ENCODE measurements at regions not wholly inside any gene's neighbourhood (a gene's known extent, or its start where the extent isn't known, plus 50 kb on each side); places are given as distances from the start of the nearest gene placed in this dataset.

GRCh38 chr20:51210084-51210483, 187.2 kb upstream of the KCNG1 start:
- no peaks in the 10 kb centered on the region for H3K36me3 ChIP-seq (ENCODE audit: control insufficient read depth, insufficient read depth, low read length)
- no peaks in the 10 kb centered on the region for H3K27me3 ChIP-seq (ENCODE audit: control insufficient read depth, insufficient read depth, low read length, poor library complexity, severe bottlenecking)
- H3K27ac ChIP-seq (ENCODE audit: insufficient read depth, low read depth, low read length, poor library complexity, severe bottlenecking): no peak overlapping the region
- no peaks in the 10 kb centered on the region for H3K4me1 ChIP-seq (ENCODE audit: control insufficient read depth, insufficient read depth, low read length)
- H3K4me3 ChIP-seq (ENCODE audit: insufficient read depth, low read depth, low read length): no peak overlapping the region
- no CpG with 5 or more reads among the region's 1 CpG for WGBS, 2 experiments
- H3K9me3 ChIP-seq (ENCODE audit: control insufficient read depth, low read length): no peaks in the 10 kb centered on the region

- Histone ChIP-seq H3K4me3 (ENCODE audit: insufficient read depth, low read depth, low read length) (no peak overlapping the region), H3K27ac (ENCODE audit: insufficient read depth, low read depth, low read length, poor library complexity, severe bottlenecking) (no peak overlapping the region), H3K4me1 (ENCODE audit: control insufficient read depth, insufficient read depth, low read length) (no peaks in the 10 kb centered on the region), H3K36me3 (ENCODE audit: control insufficient read depth, insufficient read depth, low read length) (no peaks in the 10 kb centered on the region), H3K27me3 (ENCODE audit: control insufficient read depth, insufficient read depth, low read length, poor library complexity, severe bottlenecking) (no peaks in the 10 kb centered on the region), H3K9me3 (ENCODE audit: control insufficient read depth, low read length) (no peaks in the 10 kb centered on the region)
- WGBS, 2 experiments: 92% methylated on average over 3 of the region's 3 CpGs
Observed at GRCh38 chr20:51208162-51208561, 185.3 kb upstream of the KCNG1 start.

- Histone ChIP-seq H3K36me3 (ENCODE audit: control insufficient read depth, insufficient read depth, low read length) (no peaks in the 10 kb centered on the region), H3K27me3 (ENCODE audit: control insufficient read depth, insufficient read depth, low read length, poor library complexity, severe bottlenecking) (no peaks in the 10 kb centered on the region)
- WGBS, 2 experiments: 86 to 91% methylated on average over 5 of the region's 5 CpGs
Observed at GRCh38 chr20:51206032-51206662, 183.2 kb upstream of the KCNG1 start.

GRCh38 chr20:51204794-51205193, 181.9 kb upstream of the KCNG1 start:
- no peak overlapping the region for H3K4me3 ChIP-seq (ENCODE audit: insufficient read depth, low read depth, low read length)
- no peaks in the 10 kb centered on the region for H3K36me3 ChIP-seq (ENCODE audit: control insufficient read depth, insufficient read depth, low read length)
- H3K27me3 ChIP-seq (ENCODE audit: control insufficient read depth, insufficient read depth, low read length, poor library complexity, severe bottlenecking): no peaks in the 10 kb centered on the region
- H3K9me3 ChIP-seq (ENCODE audit: control insufficient read depth, low read length): no peaks in the 10 kb centered on the region
- H3K4me1 ChIP-seq (ENCODE audit: control insufficient read depth, insufficient read depth, low read length): no peaks in the 10 kb centered on the region
- 57% methylated on average over 1 of the region's 1 CpG; no CpG with 5 or more reads in 1 of the 2 experiments for WGBS, 2 experiments
- no peak overlapping the region for H3K27ac ChIP-seq (ENCODE audit: insufficient read depth, low read depth, low read length, poor library complexity, severe bottlenecking)

More at GRCh38 chr20:51206032-51206662, 183.2 kb upstream of the KCNG1 start:
- Histone ChIP-seq H3K4me3 (ENCODE audit: insufficient read depth, low read depth, low read length) (no peak overlapping the region), H3K27ac (ENCODE audit: insufficient read depth, low read depth, low read length, poor library complexity, severe bottlenecking) (no peak overlapping the region), H3K4me1 (ENCODE audit: control insufficient read depth, insufficient read depth, low read length) (no peaks in the 10 kb centered on the region), H3K9me3 (ENCODE audit: control insufficient read depth, low read length) (no peaks in the 10 kb centered on the region)

- H3K27me3 ChIP-seq (ENCODE audit: control insufficient read depth, insufficient read depth, low read length, poor library complexity, severe bottlenecking): no peaks in the 10 kb centered on the region
- no peaks in the 10 kb centered on the region for H3K4me1 ChIP-seq (ENCODE audit: control insufficient read depth, insufficient read depth, low read length)
- 90% methylated on average over 3 of the region's 3 CpGs for WGBS, 2 experiments
- H3K27ac ChIP-seq (ENCODE audit: insufficient read depth, low read depth, low read length, poor library complexity, severe bottlenecking): no peak overlapping the region
- no peaks in the 10 kb centered on the region for H3K36me3 ChIP-seq (ENCODE audit: control insufficient read depth, insufficient read depth, low read length)
- H3K9me3 ChIP-seq (ENCODE audit: control insufficient read depth, low read length): no peaks in the 10 kb centered on the region
- H3K4me3 ChIP-seq (ENCODE audit: insufficient read depth, low read depth, low read length): no peak overlapping the region
Observed at GRCh38 chr20:51204051-51204715, 181.3 kb upstream of the KCNG1 start.

DNA sequence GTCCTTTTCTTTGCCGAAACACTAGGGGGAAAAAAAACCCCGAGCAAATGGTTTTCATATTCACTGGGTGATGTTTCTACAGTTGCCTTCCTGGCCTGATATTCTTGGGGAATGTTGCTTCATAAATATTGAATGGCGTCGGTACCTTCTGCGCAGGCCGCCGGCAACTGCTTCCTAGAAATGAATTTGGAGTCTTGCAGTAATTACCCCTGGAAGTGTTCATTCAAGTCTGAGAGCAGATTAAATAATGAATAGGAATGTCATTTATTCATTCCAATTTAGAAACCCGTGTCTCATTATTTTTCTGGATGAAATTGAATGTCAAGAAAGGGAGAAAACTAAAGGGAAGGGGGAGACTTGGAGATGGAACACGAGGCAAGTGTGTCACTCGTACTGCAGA, 179.4 kb upstream of the KCNG1 start:
- H3K27me3 ChIP-seq (ENCODE audit: control insufficient read depth, insufficient read depth, low read length, poor library complexity, severe bottlenecking): no peaks in the 10 kb centered on the region
- 93 to 94% methylated on average over 10 of the region's 10 CpGs for WGBS, 2 experiments

GRCh38 chr20:51199920-51200319, 177.0 kb upstream of the KCNG1 start:
- H3K36me3 ChIP-seq (ENCODE audit: control insufficient read depth, insufficient read depth, low read length): no peaks in the 10 kb centered on the region
- no peak overlapping the region for H3K27ac ChIP-seq (ENCODE audit: insufficient read depth, low read depth, low read length, poor library complexity, severe bottlenecking)
- H3K27me3 ChIP-seq (ENCODE audit: control insufficient read depth, insufficient read depth, low read length, poor library complexity, severe bottlenecking): no peaks in the 10 kb centered on the region
- no peak overlapping the region for H3K4me3 ChIP-seq (ENCODE audit: insufficient read depth, low read depth, low read length)
- H3K9me3 ChIP-seq (ENCODE audit: control insufficient read depth, low read length): no peaks in the 10 kb centered on the region
- H3K4me1 ChIP-seq (ENCODE audit: control insufficient read depth, insufficient read depth, low read length): no peaks in the 10 kb centered on the region
- WGBS, 2 experiments: 88 to 92% methylated on average over 6 of the region's 6 CpGs

More for the DNA sequence above, 179.4 kb upstream of the KCNG1 start:
- Histone ChIP-seq H3K4me1 (ENCODE audit: control insufficient read depth, insufficient read depth, low read length) (no peaks in the 10 kb centered on the region), H3K9me3 (ENCODE audit: control insufficient read depth, low read length) (no peaks in the 10 kb centered on the region), H3K36me3 (ENCODE audit: control insufficient read depth, insufficient read depth, low read length) (no peaks in the 10 kb centered on the region), H3K4me3 (ENCODE audit: insufficient read depth, low read depth, low read length) (no peak overlapping the region), H3K27ac (ENCODE audit: insufficient read depth, low read depth, low read length, poor library complexity, severe bottlenecking) (no peak overlapping the region)

- no peaks in the 10 kb centered on the region for H3K27me3 ChIP-seq (ENCODE audit: control insufficient read depth, insufficient read depth, low read length, poor library complexity, severe bottlenecking)
- no peaks in the 10 kb centered on the region for H3K36me3 ChIP-seq (ENCODE audit: control insufficient read depth, insufficient read depth, low read length)
- H3K4me1 ChIP-seq (ENCODE audit: control insufficient read depth, insufficient read depth, low read length): no peaks in the 10 kb centered on the region
- H3K27ac ChIP-seq (ENCODE audit: insufficient read depth, low read depth, low read length, poor library complexity, severe bottlenecking): no peak overlapping the region
- 91 to 93% methylated on average over 6 of the region's 6 CpGs for WGBS, 2 experiments
- no peaks in the 10 kb centered on the region for H3K9me3 ChIP-seq (ENCODE audit: control insufficient read depth, low read length)
- no peak overlapping the region for H3K4me3 ChIP-seq (ENCODE audit: insufficient read depth, low read depth, low read length)
Observed at GRCh38 chr20:51198876-51199523, 176.1 kb upstream of the KCNG1 start.

DNA sequence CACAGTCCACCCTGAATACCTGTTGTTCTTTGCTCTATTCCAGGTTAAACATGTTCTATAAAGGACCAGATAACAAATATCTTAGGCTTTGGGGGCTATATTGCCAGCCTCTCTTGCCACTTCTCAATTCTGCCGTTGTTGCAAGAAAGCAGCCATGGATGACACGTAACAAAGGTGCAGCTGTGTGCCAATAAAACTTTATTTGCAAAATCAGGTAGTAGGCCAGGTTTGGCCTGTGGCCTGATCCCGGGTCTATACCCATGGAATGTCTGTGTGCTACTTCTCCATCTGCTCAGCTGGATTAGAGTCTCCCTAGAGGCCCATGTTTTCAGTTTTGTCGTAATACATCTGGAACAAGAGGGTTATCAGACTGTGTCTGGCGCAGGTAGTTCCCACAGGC, 175.3 kb upstream of the KCNG1 start:
- no peaks in the 10 kb centered on the region for H3K4me1 ChIP-seq (ENCODE audit: control insufficient read depth, insufficient read depth, low read length)
- 94 to 96% methylated on average over 5 of the region's 5 CpGs for WGBS, 2 experiments
- no peak overlapping the region for H3K4me3 ChIP-seq (ENCODE audit: insufficient read depth, low read depth, low read length)

DNA sequence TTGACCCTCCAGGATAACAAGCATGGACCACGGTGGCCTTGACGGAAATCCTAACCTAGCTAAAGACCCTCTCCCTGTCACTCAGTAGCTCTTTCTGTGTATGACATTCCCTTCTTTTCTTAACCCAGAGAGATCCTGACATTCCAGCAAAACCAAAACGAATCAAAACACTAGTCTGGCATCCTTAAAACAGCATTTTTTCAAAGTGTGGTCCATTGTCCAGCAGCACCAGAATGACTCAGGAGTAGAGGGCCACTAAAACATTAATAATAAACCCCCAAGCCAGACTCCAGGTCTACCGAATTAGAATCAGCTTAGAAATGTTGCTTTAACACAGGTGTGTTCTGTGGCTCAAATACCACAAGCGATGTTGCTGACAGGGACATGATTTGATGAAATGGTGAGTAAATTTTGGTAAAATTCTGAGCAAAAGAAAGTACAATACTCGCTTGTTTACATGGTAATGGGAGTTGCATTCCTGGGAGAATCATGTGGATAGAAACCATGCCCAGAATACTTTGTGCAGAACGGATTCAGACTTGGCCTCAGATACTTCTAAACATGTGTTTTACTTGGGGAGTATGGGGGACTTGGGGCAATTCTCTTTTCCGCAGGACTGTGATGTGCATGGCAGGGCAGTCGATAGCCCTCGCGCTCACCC, 174.2 kb upstream of the KCNG1 start:
- H3K4me1 ChIP-seq (ENCODE audit: control insufficient read depth, insufficient read depth, low read length): no peaks in the 10 kb centered on the region
- no peaks in the 10 kb centered on the region for H3K9me3 ChIP-seq (ENCODE audit: control insufficient read depth, low read length)
- no peaks in the 10 kb centered on the region for H3K27me3 ChIP-seq (ENCODE audit: control insufficient read depth, insufficient read depth, low read length, poor library complexity, severe bottlenecking)
- no peak overlapping the region for H3K4me3 ChIP-seq (ENCODE audit: insufficient read depth, low read depth, low read length)
- 92 to 93% methylated on average over 11 of the region's 11 CpGs for WGBS, 2 experiments
- H3K36me3 ChIP-seq (ENCODE audit: control insufficient read depth, insufficient read depth, low read length): no peaks in the 10 kb centered on the region
- no peak overlapping the region for H3K27ac ChIP-seq (ENCODE audit: insufficient read depth, low read depth, low read length, poor library complexity, severe bottlenecking)

More for the DNA sequence above, 175.3 kb upstream of the KCNG1 start:
- no peaks in the 10 kb centered on the region for H3K9me3 ChIP-seq (ENCODE audit: control insufficient read depth, low read length)
- no peaks in the 10 kb centered on the region for H3K36me3 ChIP-seq (ENCODE audit: control insufficient read depth, insufficient read depth, low read length)
- no peak overlapping the region for H3K27ac ChIP-seq (ENCODE audit: insufficient read depth, low read depth, low read length, poor library complexity, severe bottlenecking)
- no peaks in the 10 kb centered on the region for H3K27me3 ChIP-seq (ENCODE audit: control insufficient read depth, insufficient read depth, low read length, poor library complexity, severe bottlenecking)
